OCI-LY1 (cell line): ENCODE measurements at regions not wholly inside any gene's neighbourhood (a gene's known extent, or its start where the extent isn't known, plus 50 kb on each side); places are given as distances from the start of the nearest gene placed in this dataset.

Source experiments
- H2AFZ ChIP-seq: fragments of 200-600 bp; sonication (generic), shearing (Covaris generic); 2 replicates; pipeline ENCODE4 v1.6.0; 2014; ENCODE audit warnings: antibody characterized with exemption, mild to moderate bottlenecking, low read length
- H3F3A ChIP-seq: fragments of 200-600 bp; sonication (generic), shearing (Covaris generic); 2 replicates; pipeline ENCODE4 v1.6.0; 2014; ENCODE audit warnings: mild to moderate bottlenecking, antibody characterized with exemption, low read length, moderate library complexity; ENCODE audit not compliant: insufficient read depth
- H3K27ac ChIP-seq: fragments of 200-600 bp; sonication (generic); 2 replicates; pipeline ENCODE4 v1.5.1; 2014; ENCODE audit warnings: low read length, mixed run types, mild to moderate bottlenecking, low read depth; ENCODE audit not compliant: poor library complexity, severe bottlenecking
- H3K27me3 ChIP-seq: fragments of 200-600 bp; sonication (generic); 2 replicates; pipeline ENCODE4 v1.6.0; 2014; ENCODE audit warnings: antibody characterized with exemption, mild to moderate bottlenecking, low read length, moderate library complexity; ENCODE audit not compliant: insufficient read depth
- H3K36me3 ChIP-seq: fragments of 200-600 bp; sonication (generic); 2 replicates; pipeline ENCODE4 v1.6.1; 2014; ENCODE audit warnings: mild to moderate bottlenecking, antibody characterized with exemption, low read length, moderate library complexity, mixed read lengths; ENCODE audit not compliant: insufficient read depth
- H3K4me1 ChIP-seq: fragments of 200-600 bp; sonication (generic); 2 replicates; pipeline ENCODE4 v1.5.1; 2014; ENCODE audit warnings: mild to moderate bottlenecking, low read length, moderate library complexity; ENCODE audit not compliant: insufficient read depth, severe bottlenecking
- H3K4me2 ChIP-seq: fragments of 200-600 bp; sonication (generic), shearing (Covaris generic); 2 replicates; pipeline ENCODE4 v1.6.1; 2014; ENCODE audit warnings: low read length
- H3K4me3 ChIP-seq: fragments of 200-600 bp; sonication (generic); 2 replicates; pipeline ENCODE4 v1.5.1; 2014; ENCODE audit warnings: low read length, low read depth, mild to moderate bottlenecking, mixed read lengths; ENCODE audit not compliant: poor library complexity, severe bottlenecking
- H3K79me2 ChIP-seq: fragments of 200-600 bp; shearing (Covaris generic); 2 replicates; pipeline ENCODE4 v1.6.1; 2016; ENCODE audit warnings: mixed run types, low read length, mixed read lengths; ENCODE audit not compliant: insufficient read depth
- H3K9ac ChIP-seq: fragments of 200-600 bp; sonication (generic), shearing (Covaris generic); 2 replicates; pipeline ENCODE4 v1.6.1; 2014; ENCODE audit warnings: mild to moderate bottlenecking, low read length, mixed read lengths
- H3K9me2 ChIP-seq: fragments of 200-600 bp; sonication (generic), shearing (Covaris generic); 2 replicates; pipeline ENCODE4 v1.6.1; 2014; ENCODE audit warnings: low read depth, mild to moderate bottlenecking, low read length, mixed read lengths
- H3K9me3 ChIP-seq: fragments of 200-600 bp; shearing (Covaris generic); 2 replicates; pipeline ENCODE4 v1.6.1; 2014; ENCODE audit warnings: low read length, mixed read lengths
- H4K20me1 ChIP-seq: fragments of 200-600 bp; sonication (generic), shearing (Covaris generic); 2 replicates; pipeline ENCODE4 v1.6.0; 2016; ENCODE audit warnings: mild to moderate bottlenecking, low read length; ENCODE audit not compliant: insufficient read depth
- EZH2 ChIP-seq: fragments of 200-600 bp; sonication (generic), shearing (Covaris generic); IDR thresholded peaks from 2 replicates; pipeline ENCODE4 v1.8.0; 2017; ENCODE audit warnings: borderline replicate concordance, mixed run types, mild to moderate bottlenecking, antibody characterized with exemption, low read length, moderate library complexity, mixed read lengths
- TF ChIP-seq, protein P1 (sequence below): fragments of 200-600 bp; sonication (generic), shearing (Covaris generic); IDR thresholded peaks from 2 replicates; pipeline ENCODE4 v1.5.1; 2017; ENCODE audit warnings: mild to moderate bottlenecking, antibody characterized with exemption, low read length, moderate library complexity, mixed read lengths

DNA sequence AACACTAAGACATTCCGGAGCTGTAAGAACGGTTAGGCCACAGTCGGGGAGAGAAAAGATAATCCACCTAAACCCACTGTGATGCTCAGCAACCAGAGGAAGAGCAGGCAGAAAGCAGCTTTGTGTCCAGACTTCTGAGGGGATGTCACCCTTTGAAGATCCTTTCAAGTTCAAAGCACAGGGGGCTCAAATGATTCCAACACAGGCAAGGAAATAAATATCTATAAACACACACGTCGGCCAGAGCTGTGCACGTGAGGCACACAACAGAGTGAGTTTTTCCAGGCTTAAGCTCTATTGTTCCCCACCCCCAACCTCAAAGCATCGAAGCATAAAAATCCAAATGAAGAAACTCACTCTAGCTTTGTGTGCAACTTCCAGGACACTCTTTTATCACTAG is 479.0 kb downstream of the DISC1 start:
- H3K36me3 ChIP-seq, result no peaks in the 10 kb centered on the region
- no peak for TF ChIP-seq EZH2
- TF ChIP-seq, protein P1, sequence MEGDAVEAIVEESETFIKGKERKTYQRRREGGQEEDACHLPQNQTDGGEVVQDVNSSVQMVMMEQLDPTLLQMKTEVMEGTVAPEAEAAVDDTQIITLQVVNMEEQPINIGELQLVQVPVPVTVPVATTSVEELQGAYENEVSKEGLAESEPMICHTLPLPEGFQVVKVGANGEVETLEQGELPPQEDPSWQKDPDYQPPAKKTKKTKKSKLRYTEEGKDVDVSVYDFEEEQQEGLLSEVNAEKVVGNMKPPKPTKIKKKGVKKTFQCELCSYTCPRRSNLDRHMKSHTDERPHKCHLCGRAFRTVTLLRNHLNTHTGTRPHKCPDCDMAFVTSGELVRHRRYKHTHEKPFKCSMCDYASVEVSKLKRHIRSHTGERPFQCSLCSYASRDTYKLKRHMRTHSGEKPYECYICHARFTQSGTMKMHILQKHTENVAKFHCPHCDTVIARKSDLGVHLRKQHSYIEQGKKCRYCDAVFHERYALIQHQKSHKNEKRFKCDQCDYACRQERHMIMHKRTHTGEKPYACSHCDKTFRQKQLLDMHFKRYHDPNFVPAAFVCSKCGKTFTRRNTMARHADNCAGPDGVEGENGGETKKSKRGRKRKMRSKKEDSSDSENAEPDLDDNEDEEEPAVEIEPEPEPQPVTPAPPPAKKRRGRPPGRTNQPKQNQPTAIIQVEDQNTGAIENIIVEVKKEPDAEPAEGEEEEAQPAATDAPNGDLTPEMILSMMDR, result no peak
- no peaks in the 10 kb centered on the region for H4K20me1 ChIP-seq
- H3K9me2 ChIP-seq, result no peaks in the 10 kb centered on the region
- H3K27me3 ChIP-seq, result no peaks in the 10 kb centered on the region
- H3F3A ChIP-seq, result no peaks in the 10 kb centered on the region
- no peaks in the 10 kb centered on the region for H3K4me1 ChIP-seq
- H3K79me2 ChIP-seq, result no peaks in the 10 kb centered on the region
- H3K9me3 ChIP-seq, result no peaks in the 10 kb centered on the region
- no peak overlapping the region for H2AFZ ChIP-seq
- H3K4me3 ChIP-seq, result no peak overlapping the region
- no peak overlapping the region for H3K9ac ChIP-seq
- no peak overlapping the region for H3K27ac ChIP-seq
- H3K4me2 ChIP-seq, result no peak overlapping the region

DNA sequence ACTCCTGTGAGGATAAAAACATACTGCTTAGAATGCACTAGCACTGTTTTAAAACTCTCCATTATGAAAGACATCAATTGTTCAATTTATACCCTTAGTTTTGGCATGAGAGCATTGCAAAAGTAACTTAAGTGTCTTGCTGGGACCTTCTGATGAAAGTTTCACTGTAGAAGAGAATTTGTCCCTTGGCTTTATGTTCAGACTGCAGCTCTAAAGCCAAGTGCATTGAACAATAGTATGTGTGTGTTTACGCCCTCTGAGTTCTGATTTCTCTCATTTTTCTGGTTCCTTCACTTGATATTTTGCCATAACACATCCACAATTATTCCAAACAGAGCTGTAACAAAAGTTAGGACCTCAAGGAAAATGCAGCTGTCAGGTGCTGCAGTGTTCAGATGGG is 474.6 kb downstream of the DISC1 start:
- no peak overlapping the region for H3K4me3 ChIP-seq
- no peaks in the 10 kb centered on the region for H3K9me2 ChIP-seq
- no peak overlapping the region for H3K4me2 ChIP-seq
- no peak overlapping the region for H2AFZ ChIP-seq
- TF ChIP-seq EZH2, result no peak
- TF ChIP-seq, protein P1, result no peak
- no peak overlapping the region for H3K9ac ChIP-seq
- no peaks in the 10 kb centered on the region for H3K36me3 ChIP-seq
- H3K79me2 ChIP-seq, result no peaks in the 10 kb centered on the region
- no peaks in the 10 kb centered on the region for H3K4me1 ChIP-seq
- no peaks in the 10 kb centered on the region for H3F3A ChIP-seq
- H3K9me3 ChIP-seq, result no peaks in the 10 kb centered on the region
- H4K20me1 ChIP-seq, result no peaks in the 10 kb centered on the region
- H3K27me3 ChIP-seq, result no peaks in the 10 kb centered on the region
- no peak overlapping the region for H3K27ac ChIP-seq

DNA sequence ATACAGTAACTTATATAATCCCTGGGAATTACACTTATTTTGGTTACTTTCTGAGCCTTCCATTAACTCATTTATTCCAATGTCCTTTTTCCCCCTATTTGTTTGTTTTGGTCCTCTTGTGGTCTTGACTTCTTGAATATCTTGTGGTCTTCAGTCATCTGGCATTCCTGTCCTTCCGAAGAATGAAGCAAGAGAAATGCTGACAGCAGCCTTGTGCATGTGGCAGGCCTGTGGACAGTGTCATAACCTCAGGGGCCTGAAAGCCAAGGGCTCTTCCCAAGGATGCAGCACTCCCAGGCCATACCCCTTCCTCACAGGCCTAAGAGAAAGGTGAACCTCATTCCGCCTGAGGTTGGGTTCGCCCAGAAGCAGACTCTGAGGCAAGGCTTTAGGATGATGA is 470.2 kb downstream of the DISC1 start:
- H3K27ac ChIP-seq, result no peak overlapping the region
- H3K9ac ChIP-seq, result no peak overlapping the region
- H3K4me1 ChIP-seq, result no peaks in the 10 kb centered on the region
- no peak overlapping the region for H3K4me2 ChIP-seq
- no peaks in the 10 kb centered on the region for H3K36me3 ChIP-seq
- TF ChIP-seq EZH2, result no peak
- TF ChIP-seq, protein P1, result no peak
- no peaks in the 10 kb centered on the region for H3K27me3 ChIP-seq
- H3K9me2 ChIP-seq, result no peaks in the 10 kb centered on the region
- no peaks in the 10 kb centered on the region for H4K20me1 ChIP-seq
- no peak overlapping the region for H3K4me3 ChIP-seq
- no peaks in the 10 kb centered on the region for H3K79me2 ChIP-seq
- no peaks in the 10 kb centered on the region for H3F3A ChIP-seq
- no peak overlapping the region for H2AFZ ChIP-seq
- no peaks in the 10 kb centered on the region for H3K9me3 ChIP-seq
